Caco-2 (cell line): ENCODE measurements at regions not wholly inside any gene's neighbourhood (a gene's known extent, or its start where the extent isn't known, plus 50 kb on each side); places are given as distances from the start of the nearest gene placed in this dataset.

ENCODE experiments used
- BruUV-seq: library from RNA; stranded (reverse); fragments of 400-500 nt; replicated peaks from 2 replicates; lab custom pipeline; 2021; lab: Mats Ljungman, UMichigan
- CTCF ChIA-PET: fragments of 300-600 bp; sonication (Branson Sonifier 250); formaldehyde crosslinking; loops from one replicate; lab custom pipeline; 2022; ENCODE audit warnings: antibody characterized with exemption; lab: Charles Lee
- POLR2A ChIA-PET: fragments of 300-600 bp; sonication (Branson Sonifier 250); formaldehyde crosslinking; loops from one replicate; lab custom pipeline; 2022; ENCODE audit warnings: antibody characterized with exemption; lab: Charles Lee
- DNase-seq, 2 experiments: peaks; one replicate each; pipeline versions ENCODE4 v3.0.0 to v3.0.0-alpha.2; 2020 to 2022
- H3K27me3 ChIP-seq: replicated peaks from 2 replicates; pipeline ENCODE4 v1.6.0; 2011; ENCODE audit warnings: low read length; ENCODE audit not compliant: control insufficient read depth, insufficient read depth
- H3K36me3 ChIP-seq: 2 replicates; pipeline ENCODE4 v1.5.1; 2011; ENCODE audit warnings: low read length; ENCODE audit not compliant: control insufficient read depth, insufficient read depth
- H3K4me1 ChIP-seq: fragments of 250-450 bp; sonication (Bioruptor Pico); 2 replicates; pipeline ENCODE4 v1.5.1; 2020; ENCODE audit warnings: mild to moderate bottlenecking
- H3K4me3 ChIP-seq: 2 replicates; pipeline ENCODE4 v1.5.1; 2011; ENCODE audit warnings: low read depth, mild to moderate bottlenecking, control low read depth, low read length
- H3K9me3 ChIP-seq: fragments of 250-450 bp; sonication (Bioruptor Pico); 2 replicates; pipeline ENCODE4 v1.5.1; 2020; ENCODE audit warnings: mild to moderate bottlenecking, moderate library complexity
- H3K27ac Mint-ChIP-seq: one replicate; pipeline ENCODE4 v1.8.0; 2022; ENCODE audit warnings: mixed read lengths; ENCODE audit not compliant: unreplicated experiment
- H3K27me3 Mint-ChIP-seq: one replicate; pipeline ENCODE4 v1.8.0; 2022; ENCODE audit warnings: mixed read lengths; ENCODE audit not compliant: insufficient read depth, unreplicated experiment
- H3K36me3 Mint-ChIP-seq: one replicate; pipeline ENCODE4 v1.8.0; 2022; ENCODE audit warnings: mild to moderate bottlenecking, mixed read lengths; ENCODE audit not compliant: insufficient read depth, unreplicated experiment
- H3K4me1 Mint-ChIP-seq: one replicate; pipeline ENCODE4 v1.8.0; 2022; ENCODE audit warnings: low read depth, mixed read lengths; ENCODE audit not compliant: unreplicated experiment
- H3K4me3 Mint-ChIP-seq: one replicate; pipeline ENCODE4 v1.8.0; 2022; ENCODE audit warnings: mild to moderate bottlenecking, moderate library complexity, mixed read lengths; ENCODE audit not compliant: unreplicated experiment
- H3K9me3 Mint-ChIP-seq: one replicate; pipeline ENCODE4 v1.8.0; 2022; ENCODE audit warnings: mixed read lengths; ENCODE audit not compliant: unreplicated experiment
- CTCF ChIP-seq, 2 experiments: fragments of 200-600 bp in 1 of 2; IDR thresholded peaks; 1 replicate in 1 of 2; 2 replicates in 1 of 2; pipeline versions ENCODE4 v1.5.1 to v1.8.0; 2011 to 2022; ENCODE audit warnings: antibody characterized with exemption in 1 of 2, control low read depth in 1 of 2, inconsistent platforms in 1 of 2, low read depth in 1 of 2, low read length in 1 of 2, mild to moderate bottlenecking in 1 of 2, moderate library complexity in 1 of 2; ENCODE audit not compliant: insufficient read depth in 1 of 2, severe bottlenecking in 1 of 2, unreplicated experiment in 1 of 2
- intact Hi-C: fragments of 100-400 bp; cut with micrococcal nuclease; formaldehyde crosslinking; loops from one replicate; pipeline ENCODE4 v1.10.0; 2022; ENCODE audit not compliant: unreplicated experiment

GRCh38 chr16:60852635-60853034 is 1183.6 kb downstream of the CDH8 start:
- H3K4me1 ChIP-seq = no peaks in the 10 kb centered on the region
- no peak for DNase-seq
- H3K9me3 Mint-ChIP-seq = no peaks in the 10 kb centered on the region
- intact Hi-C loops = no loop called here
- no TSS peak for BruUV-seq
- H3K4me1 Mint-ChIP-seq = no peaks in the 10 kb centered on the region
- no peak overlapping the region for H3K4me3 Mint-ChIP-seq
- no peaks in the 10 kb centered on the region for H3K9me3 ChIP-seq
- H3K36me3 Mint-ChIP-seq = no peaks in the 10 kb centered on the region
- CTCF ChIA-PET = no interaction called here
- TF ChIP-seq CTCF (IDR thresholded peaks at IDR 0.05; ENCODE audit: insufficient read depth in 1 of 2, low read depth in 1 of 2, low read length in 1 of 2, severe bottlenecking in 1 of 2, unreplicated experiment in 1 of 2) = no peak
- no peak overlapping the region for H3K4me3 ChIP-seq
- H3K27me3 ChIP-seq = no peaks in the 10 kb centered on the region
- POLR2A ChIA-PET = no interaction called here
- H3K27ac Mint-ChIP-seq = no peak overlapping the region
- H3K36me3 ChIP-seq = no peaks in the 10 kb centered on the region
- H3K27me3 Mint-ChIP-seq = peaks cover 2% of the 10 kb centered on the region

GRCh38 chr16:60821661-60822060 is 1214.6 kb downstream of the CDH8 start:
- no peaks in the 10 kb centered on the region for H3K9me3 Mint-ChIP-seq
- H3K4me1 Mint-ChIP-seq = no peaks in the 10 kb centered on the region
- Histone ChIP-seq H3K4me1 (no peaks in the 10 kb centered on the region), H3K9me3 (no peaks in the 10 kb centered on the region), H3K27me3 (no peaks in the 10 kb centered on the region), H3K36me3 (no peaks in the 10 kb centered on the region), H3K4me3 (no peak overlapping the region)
- H3K27ac Mint-ChIP-seq = no peak overlapping the region
- H3K4me3 Mint-ChIP-seq = no peak overlapping the region
- no peak for DNase-seq
- TF ChIP-seq CTCF (IDR thresholded peaks at IDR 0.05; ENCODE audit: insufficient read depth in 1 of 2, low read depth in 1 of 2, low read length in 1 of 2, severe bottlenecking in 1 of 2, unreplicated experiment in 1 of 2) = no peak
- no peaks in the 10 kb centered on the region for H3K36me3 Mint-ChIP-seq
- CTCF ChIA-PET = no interaction called here
- no TSS peak for BruUV-seq
- intact Hi-C loops = no loop called here
- H3K27me3 Mint-ChIP-seq = no peaks in the 10 kb centered on the region
- POLR2A ChIA-PET = no interaction called here

GRCh38 chr16:60820361-60820760 is 1215.9 kb downstream of the CDH8 start:
- no peaks in the 10 kb centered on the region for H3K4me1 Mint-ChIP-seq
- H3K27ac Mint-ChIP-seq = no peak overlapping the region
- no peaks in the 10 kb centered on the region for H3K9me3 Mint-ChIP-seq
- H3K36me3 Mint-ChIP-seq = no peaks in the 10 kb centered on the region
- BruUV-seq = no TSS peak
- Histone ChIP-seq H3K4me3 (no peak overlapping the region), H3K4me1 (no peaks in the 10 kb centered on the region), H3K9me3 (no peaks in the 10 kb centered on the region), H3K27me3 (no peaks in the 10 kb centered on the region), H3K36me3 (no peaks in the 10 kb centered on the region)
- H3K27me3 Mint-ChIP-seq = no peaks in the 10 kb centered on the region
- no peak overlapping the region for H3K4me3 Mint-ChIP-seq
- ChIA-PET POLR2A (no interaction called here), CTCF (no interaction called here)
- DNase-seq = no peak
- intact Hi-C loops = no loop called here
- no peak for TF ChIP-seq CTCF (IDR thresholded peaks at IDR 0.05; ENCODE audit: insufficient read depth in 1 of 2, low read depth in 1 of 2, low read length in 1 of 2, severe bottlenecking in 1 of 2, unreplicated experiment in 1 of 2)
